ENCODE measurements at regions not wholly inside any gene's neighbourhood (a gene's known extent, or its start where the extent isn't known, plus 50 kb on each side); places are given as distances from the start of the nearest gene placed in this dataset.
"Not testable (repeated sequence)": the region's sequence is repeated elsewhere in the genome, so short reads cannot be mapped to it uniquely, and the experiment has no call there.

DNA sequence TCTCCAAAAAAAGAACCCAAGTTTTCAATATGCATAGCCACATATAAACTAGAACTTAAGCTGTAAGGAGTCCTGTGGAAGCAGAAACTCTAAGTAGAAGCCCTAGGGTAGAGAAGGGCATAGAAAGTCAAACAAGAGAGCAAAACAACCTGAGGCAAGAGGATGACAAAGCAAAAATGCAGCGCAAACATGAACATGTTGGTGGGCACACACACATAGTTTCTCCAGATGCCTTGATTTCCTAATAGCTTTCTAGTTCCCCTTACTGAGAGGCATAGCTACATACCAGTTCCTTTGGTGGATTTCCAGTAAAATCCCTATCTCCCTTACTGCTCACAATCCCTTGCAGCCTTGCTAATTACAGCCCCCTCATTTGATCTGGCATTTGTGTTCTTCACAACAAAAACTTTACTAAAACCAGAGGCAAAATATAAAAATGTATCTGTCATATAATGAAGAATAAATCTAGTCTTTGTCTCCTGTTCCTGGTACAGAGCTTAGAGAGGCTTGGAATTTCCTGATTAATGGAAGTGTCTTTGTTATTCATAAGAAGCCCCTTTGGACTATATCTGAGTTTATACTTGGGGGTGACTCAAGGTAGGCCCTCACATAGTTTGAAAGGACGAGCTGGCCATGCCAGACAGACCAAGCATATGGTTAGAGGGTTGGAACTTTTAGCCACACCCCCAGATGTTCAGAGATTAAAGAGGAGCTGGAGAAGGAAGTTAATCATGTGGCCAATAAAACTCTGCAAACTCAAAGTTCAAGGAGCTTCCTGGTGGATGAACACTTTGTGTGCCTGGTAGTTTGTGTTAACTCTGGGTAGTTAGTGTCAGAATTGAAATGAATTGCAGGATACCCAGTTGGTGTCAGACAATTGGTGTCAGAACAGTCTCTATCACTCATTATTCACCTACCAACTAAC lies 52.7 kb upstream of the ZCCHC13 start:
- DNase-seq (ENCODE audit: low read depth, low spot score): peak; percentile 34

DNA sequence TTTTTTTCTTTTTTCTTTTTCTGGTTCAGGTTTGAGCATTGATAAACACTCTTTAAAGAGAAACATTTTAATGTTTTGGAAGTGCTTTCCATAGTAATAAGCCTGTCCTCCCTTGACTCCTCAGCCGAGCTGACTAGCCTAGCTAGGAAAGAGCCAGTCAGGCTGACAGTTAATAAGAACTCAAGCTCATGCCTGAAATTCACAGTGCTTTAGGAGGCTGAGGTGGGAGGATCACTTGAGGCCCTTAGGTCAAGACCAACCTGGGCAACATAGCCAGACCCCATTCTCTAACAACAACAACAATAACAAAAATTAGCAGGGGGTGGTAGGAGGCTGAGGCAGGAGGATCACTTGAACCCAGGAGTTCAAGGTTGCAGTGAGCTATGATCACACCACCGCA lies 53.4 kb upstream of the ZCCHC13 start:
- DNase-seq (ENCODE audit: low read depth, low spot score): no peak

DNA sequence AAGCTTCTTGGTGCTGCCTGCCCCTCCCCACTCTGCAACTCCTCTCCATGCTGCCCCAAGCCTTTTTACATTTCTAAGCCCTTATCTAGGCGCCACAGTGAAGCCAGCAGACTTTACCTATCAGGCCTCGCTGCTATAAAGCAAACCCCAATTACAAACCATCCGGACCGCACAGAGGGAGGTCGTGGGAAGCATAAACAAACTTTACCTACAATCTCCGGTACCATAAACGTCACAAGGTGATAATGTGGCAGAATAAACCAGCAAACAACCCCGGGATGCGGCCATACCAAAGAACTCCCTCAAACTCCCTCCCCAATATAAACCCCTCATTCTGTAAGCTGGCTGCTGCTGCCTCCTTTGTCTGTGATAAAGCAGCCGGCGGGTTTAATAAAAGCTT lies 54.0 kb upstream of the ZCCHC13 start:
- DNase-seq (ENCODE audit: low read depth, low spot score): no peak

GRCh38 chrX:74248889-74249288 lies 55.1 kb upstream of the ZCCHC13 start:
- DNase-seq (ENCODE audit: low read depth, low spot score): no peak

- no peak for DNase-seq (ENCODE audit: low read depth, low spot score)
These were observed 57.5 kb upstream of the ZCCHC13 start for GRCh38 chrX:74246524-74246923.

DNA sequence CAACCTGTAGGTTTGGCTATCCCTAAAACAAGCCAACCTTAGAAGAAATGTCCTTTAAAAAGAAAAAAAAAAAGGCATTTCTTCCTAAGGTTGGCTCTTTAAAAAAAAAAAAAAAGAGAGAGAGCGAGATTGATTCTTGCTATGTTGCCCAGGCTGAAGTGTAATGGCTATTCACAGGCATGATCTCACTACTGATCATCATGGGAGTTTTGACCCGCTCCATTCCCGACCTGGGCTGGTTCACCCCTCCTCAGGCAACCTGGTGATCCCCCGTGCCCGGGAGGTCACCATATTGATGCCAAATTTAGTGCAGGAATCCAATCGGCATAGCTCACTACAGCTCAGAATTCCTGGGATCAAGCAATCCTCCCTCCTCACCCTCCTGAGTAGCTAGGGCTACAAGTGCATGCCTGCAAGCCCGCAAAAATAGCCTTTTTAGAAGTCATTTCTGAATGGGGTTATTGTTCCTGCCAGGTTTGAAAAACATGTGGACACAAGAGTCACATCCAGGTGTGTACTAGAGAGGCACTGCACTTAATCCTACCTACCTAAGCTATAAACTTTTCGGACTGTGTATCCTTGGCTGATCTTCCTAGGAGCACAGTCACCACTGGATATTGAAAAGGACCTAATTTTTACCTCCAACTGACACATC lies 61.4 kb upstream of the ZCCHC13 start:
- DNase-seq (ENCODE audit: low read depth, low spot score): no peak

DNA sequence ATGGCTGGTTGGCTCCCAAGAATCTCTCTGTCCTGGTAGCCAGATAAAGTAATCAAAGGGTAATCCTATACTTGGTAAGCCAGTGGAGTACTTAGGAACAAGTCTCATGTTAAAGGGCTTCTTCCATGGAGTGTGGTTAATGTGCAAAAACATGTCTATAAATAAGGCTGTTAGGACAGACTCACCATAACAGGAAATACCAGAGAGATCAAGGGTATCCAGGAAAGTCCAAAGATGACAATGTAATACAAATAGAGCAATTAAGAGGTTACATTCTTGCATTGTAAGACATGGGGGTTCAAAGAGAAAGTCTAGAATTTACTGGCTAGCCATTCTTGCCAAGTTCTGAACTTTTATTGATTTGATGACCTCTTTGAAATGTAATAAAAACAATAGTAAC lies 61.9 kb upstream of the ZCCHC13 start:
- DNase-seq (ENCODE audit: low read depth, low spot score): peak; percentile 15

DNA sequence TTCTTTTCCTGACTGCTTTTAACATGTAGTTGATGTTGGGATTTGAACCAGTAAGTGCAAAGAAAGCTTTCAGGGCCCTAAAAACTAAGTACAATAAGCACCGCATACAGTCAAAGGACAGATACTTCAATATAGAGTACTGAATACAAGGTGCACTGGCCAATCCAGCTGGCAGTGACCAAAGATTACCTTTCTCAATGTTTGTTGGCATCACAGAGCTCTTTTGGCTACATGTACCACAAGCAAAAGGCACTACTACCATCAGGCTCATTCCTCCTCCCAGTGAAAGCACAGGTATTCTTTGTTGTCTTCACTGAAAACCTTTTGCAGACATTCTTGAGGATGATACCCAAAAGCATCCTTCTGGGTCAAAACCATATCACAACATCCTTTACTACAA lies 65.2 kb upstream of the ZCCHC13 start:
- no peak for DNase-seq (ENCODE audit: low read depth, low spot score)

GRCh38 chrX:74234818-74235217 lies 69.2 kb upstream of the ZCCHC13 start:
- no peak for DNase-seq (ENCODE audit: low read depth, low spot score)

DNA sequence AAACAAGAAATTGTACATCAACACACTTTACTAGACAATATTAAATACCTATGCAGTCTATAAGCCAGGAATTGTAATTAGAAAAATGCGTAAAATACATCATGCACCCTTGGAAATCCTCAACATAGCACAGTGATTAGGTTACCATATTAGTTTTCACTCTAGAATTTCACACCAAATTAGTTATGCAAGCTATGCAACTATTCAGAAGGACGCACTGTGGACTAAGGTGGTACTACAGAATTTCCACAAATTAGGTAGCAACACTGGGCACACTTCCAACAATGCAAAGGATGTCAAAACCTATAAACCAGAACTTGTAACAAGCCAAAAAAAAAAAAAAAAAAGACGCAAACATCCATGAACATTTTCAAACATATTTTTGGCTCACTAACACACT lies 71.1 kb upstream of the ZCCHC13 start:
- peak; percentile 47 for DNase-seq (ENCODE audit: low read depth, low spot score)

- DNase-seq (ENCODE audit: low read depth, low spot score): no peak
These were observed 72.4 kb upstream of the ZCCHC13 start for GRCh38 chrX:74231625-74232024.

GRCh38 chrX:74230094-74230493 lies 73.9 kb upstream of the ZCCHC13 start:
- no peak for DNase-seq (ENCODE audit: low read depth, low spot score)

DNA sequence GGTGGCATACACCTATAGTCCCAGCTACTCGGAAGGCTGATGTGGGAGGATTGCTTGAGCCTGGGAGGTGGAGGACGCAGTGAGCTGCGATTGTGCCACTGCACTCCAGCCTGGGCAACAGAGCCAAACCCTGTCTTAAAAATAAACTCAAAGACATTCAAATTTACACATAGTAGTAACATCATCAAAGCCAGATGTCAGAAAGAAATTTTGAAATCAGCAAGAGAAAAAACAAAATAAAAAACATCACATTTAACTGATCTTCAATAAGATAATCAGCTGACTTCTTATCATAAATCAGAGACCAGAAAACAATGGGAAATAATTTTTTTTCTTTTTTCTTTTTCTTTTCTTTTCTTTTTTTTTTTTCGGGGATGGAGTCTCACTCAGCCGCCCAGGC lies 78.9 kb upstream of the ZCCHC13 start:
- no peak for DNase-seq (ENCODE audit: low read depth, low spot score)

GRCh38 chrX:74220277-74220676 lies 83.7 kb upstream of the ZCCHC13 start:
- DNase-seq (ENCODE audit: low read depth, low spot score): no peak

GRCh38 chrX:74218895-74219294 lies 85.1 kb upstream of the ZCCHC13 start:
- DNase-seq (ENCODE audit: low read depth, low spot score): no peak

- no peak for DNase-seq (ENCODE audit: low read depth, low spot score)
These were observed 87.6 kb upstream of the ZCCHC13 start for GRCh38 chrX:74216421-74216820.

DNA sequence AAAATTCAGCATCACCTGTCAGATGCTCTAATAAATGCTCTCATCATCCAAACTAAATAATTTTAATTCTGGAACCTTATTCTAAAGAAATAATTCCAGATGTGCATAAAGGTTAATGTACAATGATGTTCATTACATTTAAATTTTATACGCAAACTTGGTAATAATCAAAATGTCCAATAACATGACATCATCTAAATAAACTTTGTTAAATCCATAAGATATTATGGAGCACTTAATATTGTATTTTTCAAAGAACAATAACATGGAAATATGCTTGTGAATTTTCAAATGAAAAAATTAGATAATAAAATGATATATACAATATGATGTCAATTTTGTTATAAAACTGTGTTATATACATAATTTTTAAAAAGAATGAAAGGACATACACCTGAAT lies 92.1 kb upstream of the ZCCHC13 start:
- DNase-seq (ENCODE audit: low read depth, low spot score): no peak

GRCh38 chrX:74207539-74207938 lies 96.4 kb upstream of the ZCCHC13 start:
- DNase-seq (ENCODE audit: low read depth, low spot score): no peak

DNA sequence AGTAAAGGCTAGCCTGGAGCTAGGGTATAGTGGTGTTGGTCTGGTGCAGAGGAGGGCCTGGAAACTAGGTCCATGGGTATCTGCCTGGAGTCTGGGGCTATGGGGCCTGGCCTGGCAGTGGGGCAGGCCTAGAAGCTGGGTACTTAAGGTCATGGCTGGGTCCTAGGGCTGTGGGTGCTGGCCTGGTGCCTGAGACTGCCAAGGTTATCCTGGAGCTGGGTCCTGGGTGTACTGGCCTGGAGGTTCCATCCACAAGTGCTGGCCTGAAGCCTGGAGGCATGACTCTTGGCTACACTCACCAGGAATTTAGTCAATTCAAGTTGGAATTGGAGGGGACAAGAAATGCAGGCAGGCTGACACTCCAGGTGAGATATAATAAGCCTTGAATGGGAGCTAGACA lies 108.4 kb upstream of the ZCCHC13 start:
- no peak for DNase-seq (ENCODE audit: low read depth, low spot score)

DNA sequence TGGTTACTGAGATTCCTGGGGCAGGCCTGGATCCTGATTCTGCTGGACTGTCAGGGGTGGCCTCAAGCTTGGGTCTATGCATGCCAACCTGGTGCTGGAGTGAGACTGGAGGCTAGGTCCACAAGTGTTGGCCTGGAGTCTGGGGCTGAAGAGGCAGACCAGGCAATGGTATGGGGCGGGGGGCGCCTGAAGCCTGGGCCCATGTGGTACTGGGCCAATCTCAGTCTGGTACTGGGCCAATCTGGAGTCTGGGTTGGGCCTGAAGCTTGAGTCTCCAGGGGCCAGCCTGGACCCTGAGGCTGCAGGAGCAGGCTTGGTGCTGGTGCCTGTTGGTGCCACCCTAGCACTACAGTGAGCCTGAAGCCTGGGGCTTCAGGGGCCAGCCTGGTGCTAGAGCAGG lies 108.9 kb upstream of the ZCCHC13 start:
- no peak for DNase-seq (ENCODE audit: low read depth, low spot score)

- DNase-seq (ENCODE audit: low read depth, low spot score): peak; percentile 63
These were observed 116.8 kb upstream of the ZCCHC13 start for GRCh38 chrX:74187211-74187610.

- not testable (repeated sequence) for DNase-seq (ENCODE audit: low read depth, low spot score)
These were observed 120.9 kb upstream of the ZCCHC13 start for GRCh38 chrX:74183047-74183446.

GRCh38 chrX:74181976-74182375 lies 122.0 kb upstream of the ZCCHC13 start:
- not testable (repeated sequence) for DNase-seq (ENCODE audit: low read depth, low spot score)
